Muscle of back (tissue), 3 donors: ENCODE measurements at regions not wholly inside any gene's neighbourhood (a gene's known extent, or its start where the extent isn't known, plus 50 kb on each side); places are given as distances from the start of the nearest gene placed in this dataset.
A peak's percentile ranks its signal among the peaks of the same experiment; 100 is the strongest.
"Not testable (repeated sequence)": the region's sequence is repeated elsewhere in the genome, so short reads cannot be mapped to it uniquely, and the experiment has no call there.

Source experiments
- DNase-seq, 3 donors: peaks; one replicate each; pipeline versions ENCODE4 v3.0.0 to v3.0.0-alpha.2; 2013

DNA sequence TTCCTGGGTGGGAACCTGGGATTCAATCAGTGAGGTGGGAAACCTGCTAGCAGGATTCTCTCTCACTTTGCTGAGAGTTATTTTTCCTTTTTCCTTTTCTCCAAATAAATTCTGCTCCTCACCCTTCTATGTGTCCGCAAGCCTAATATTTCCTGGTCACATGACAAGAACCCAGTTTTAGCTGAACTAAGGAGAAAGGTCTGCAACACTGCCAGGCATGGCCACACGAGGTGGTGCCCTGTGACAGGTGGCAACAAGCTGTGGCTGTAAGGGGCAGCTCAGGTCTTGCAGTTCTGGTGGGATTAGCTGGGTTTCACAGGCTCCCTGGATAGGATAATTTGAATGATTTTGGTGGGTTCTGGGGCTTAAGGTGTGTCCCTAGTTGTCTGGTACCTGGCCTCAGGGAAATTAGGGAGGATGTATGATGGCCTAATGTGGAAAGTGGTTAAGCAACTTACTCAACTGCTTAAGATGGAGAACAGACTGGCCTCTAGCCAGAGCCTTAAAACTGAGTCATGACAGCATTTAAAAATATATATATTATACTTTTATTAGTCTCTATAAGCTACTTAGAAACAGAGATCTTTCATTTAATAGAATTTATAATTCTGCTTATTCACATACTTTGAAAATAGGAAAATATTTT is 215.0 kb downstream of the IL15 start:
- no peak for DNase-seq

GRCh38 chr4:141853091-141853764 is 216.8 kb downstream of the IL15 start:
- no peak for DNase-seq

- DNase-seq = no peak
Observed at GRCh38 chr4:141858437-141858836, 222.1 kb downstream of the IL15 start.

GRCh38 chr4:141860974-141861373 is 224.6 kb downstream of the IL15 start:
- no peak for DNase-seq

DNA sequence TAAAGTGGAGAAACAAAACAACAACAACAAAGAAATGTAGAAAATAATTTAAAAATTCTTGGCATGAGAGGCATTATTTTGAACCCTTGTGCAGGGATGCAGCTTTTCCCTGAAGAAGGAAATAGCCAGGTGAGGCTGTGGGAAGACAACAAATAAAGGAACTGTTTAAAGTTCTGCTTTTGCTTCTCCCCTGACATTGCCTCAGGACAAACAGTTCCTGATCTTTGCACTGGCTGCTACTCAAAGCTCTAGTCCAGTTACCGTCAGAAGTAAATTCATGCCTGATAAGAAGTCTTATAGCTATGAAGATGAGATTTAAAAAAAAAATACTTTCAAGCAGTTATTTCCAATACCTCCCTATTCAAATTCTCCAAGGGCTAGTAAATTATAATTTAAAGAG is 233.8 kb downstream of the IL15 start:
- DNase-seq = no peak

GRCh38 chr4:141871086-141871770 is 234.8 kb downstream of the IL15 start:
- DNase-seq = no peak

DNA sequence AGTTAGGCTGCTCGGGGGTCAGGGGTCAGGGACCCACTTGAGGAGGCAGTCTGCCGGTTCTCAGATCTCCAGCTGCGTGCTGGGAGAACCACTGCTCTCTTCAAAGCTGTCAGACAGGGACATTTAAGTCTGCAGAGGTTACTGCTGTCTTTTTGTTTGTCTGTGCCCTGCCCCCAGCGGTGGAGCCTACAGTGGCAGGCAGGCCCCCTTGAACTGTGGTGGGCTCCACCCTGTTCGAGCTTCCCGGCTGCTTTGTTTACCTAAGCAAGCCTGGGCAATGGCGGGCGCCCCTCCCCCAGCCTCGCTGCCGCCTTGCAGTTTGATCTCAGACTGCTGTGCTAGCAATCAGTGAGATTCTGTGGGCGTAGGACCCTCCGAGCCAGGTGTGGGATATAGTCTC is 246.3 kb downstream of the IL15 start:
- DNase-seq = not testable (repeated sequence)

GRCh38 chr4:141884070-141884469 is 247.7 kb downstream of the IL15 start:
- DNase-seq = no peak

- no peak for DNase-seq
Observed at GRCh38 chr4:141885112-141885511, 248.7 kb downstream of the IL15 start.

DNA sequence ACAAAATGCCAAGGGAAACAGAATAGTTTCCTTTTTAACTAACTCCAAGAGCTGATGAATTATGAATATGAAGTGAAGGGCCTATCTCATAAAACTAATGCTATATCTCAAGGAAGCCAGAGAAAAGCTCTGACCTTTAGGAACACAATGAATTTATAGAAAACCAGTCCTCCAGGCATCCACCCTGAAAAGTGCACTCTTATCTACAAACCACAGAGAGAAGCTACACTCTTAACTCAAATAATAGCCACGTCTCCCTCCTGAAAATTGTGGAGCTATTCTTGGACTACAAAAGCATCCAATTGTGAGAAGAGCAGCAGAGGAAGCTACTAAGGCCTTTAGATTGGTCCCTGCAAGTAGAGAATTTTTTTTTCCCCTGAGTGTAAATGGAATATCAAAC is 253.9 kb downstream of the IL15 start:
- DNase-seq = no peak

- DNase-seq = no peak
Observed at GRCh38 chr4:141891260-141892120, 255.1 kb downstream of the IL15 start.

DNA sequence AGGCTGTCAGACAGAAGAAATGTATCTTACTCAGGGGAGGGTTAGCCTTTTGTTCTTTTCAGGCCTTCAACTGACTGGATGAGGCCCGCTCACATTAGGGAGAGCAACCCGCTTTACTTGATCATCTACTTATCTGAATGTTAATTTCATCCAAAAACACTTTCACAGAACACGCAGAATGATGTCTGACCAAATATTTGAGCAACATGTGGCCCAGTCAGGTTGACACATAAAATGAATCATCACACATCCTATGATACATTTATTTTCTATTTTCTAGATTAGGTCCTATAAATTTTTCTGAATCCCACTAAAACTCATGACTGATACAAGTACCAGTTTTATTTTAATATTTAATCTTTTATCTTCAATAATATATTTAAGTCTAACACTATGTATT is 260.3 kb downstream of the IL15 start:
- no peak for DNase-seq

DNA sequence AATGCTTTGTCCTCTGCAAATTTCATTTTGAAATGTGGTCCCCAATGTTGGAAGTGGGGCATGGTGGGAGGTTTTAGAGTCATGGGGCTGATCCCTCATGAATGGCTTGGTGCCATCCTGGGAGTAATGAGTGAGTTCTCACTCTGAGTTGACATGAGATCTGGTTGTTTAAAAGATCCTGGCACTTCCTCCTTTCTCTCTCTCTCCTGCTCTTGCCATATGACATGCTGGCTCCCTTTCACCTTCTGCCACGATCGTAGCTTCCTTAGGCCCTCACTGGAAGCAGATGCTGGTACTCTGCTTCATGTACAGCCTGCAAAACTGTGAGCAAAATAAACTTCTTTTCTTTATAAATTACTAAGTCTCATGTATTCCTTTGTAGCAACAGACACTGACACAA is 262.0 kb downstream of the IL15 start:
- DNase-seq = no peak

- DNase-seq = no peak
Observed at GRCh38 chr4:141899103-141899502, 262.7 kb downstream of the IL15 start.

GRCh38 chr4:141899541-141899940 is 263.2 kb downstream of the IL15 start:
- no peak for DNase-seq

- DNase-seq = no peak
Observed at GRCh38 chr4:141900856-141901255, 264.5 kb downstream of the IL15 start.

GRCh38 chr4:141905751-141906150 is 269.4 kb downstream of the IL15 start:
- peak in 1 of 3 donors; percentile 76 for DNase-seq

GRCh38 chr4:141909541-141909940 is 273.2 kb downstream of the IL15 start:
- DNase-seq = no peak

DNA sequence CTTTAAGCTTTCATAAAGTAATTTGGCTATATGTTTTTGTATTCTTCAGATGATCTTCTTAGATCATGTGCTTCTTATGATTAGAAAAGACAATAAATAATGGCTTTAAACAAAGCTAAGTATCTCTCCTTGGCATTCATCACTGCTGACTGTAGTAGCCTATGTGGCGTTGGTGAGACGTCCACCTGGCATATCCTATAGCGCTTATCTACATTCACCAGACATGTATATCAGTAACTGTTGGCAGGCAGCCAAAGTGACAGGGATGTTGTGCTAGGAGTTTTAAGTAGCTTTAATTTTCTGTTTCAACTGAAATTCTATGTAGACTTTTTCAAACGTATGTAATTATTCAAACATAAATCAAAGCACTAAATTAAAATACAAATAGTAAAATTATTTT is 276.4 kb downstream of the IL15 start:
- DNase-seq = peak in 2 of 3 donors; percentile 3 to 18

GRCh38 chr4:141913928-141914327 is 277.5 kb downstream of the IL15 start:
- DNase-seq = no peak

- DNase-seq = no peak
Observed at GRCh38 chr4:141914746-141915145, 278.4 kb downstream of the IL15 start.

DNA sequence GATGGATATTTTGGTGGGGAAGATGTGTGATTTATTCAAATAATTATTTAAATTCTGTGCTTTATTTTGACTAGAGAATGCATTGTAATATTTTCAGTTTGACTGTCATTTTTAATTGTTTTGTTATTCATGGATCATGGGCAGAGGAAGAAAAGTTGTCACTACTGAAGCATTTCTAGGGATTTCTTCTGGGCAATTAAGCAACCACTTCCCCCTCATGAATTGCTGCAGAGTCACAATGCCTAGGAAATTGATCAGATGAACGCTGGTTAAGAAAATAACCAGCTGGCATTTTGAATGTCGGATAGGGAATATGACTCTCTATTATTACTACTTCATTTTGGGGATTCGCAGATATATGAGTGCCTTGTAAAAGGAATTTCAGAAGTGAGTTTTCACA is 283.3 kb downstream of the IL15 start:
- no peak for DNase-seq
